ENCODE measurements at regions not wholly inside any gene's neighbourhood (a gene's known extent, or its start where the extent isn't known, plus 50 kb on each side); places are given as distances from the start of the nearest gene placed in this dataset.

GRCh38 chr3:111481551-111481950, 60.4 kb upstream of the CD96 start:
- H3K9me3 Mint-ChIP-seq (ENCODE audit: unreplicated experiment) = peaks cover 7% of the 10 kb centered on the region
- no peak for DNase-seq (ENCODE audit: extremely low spot score, unreplicated experiment)
- H3K4me1 Mint-ChIP-seq (ENCODE audit: unreplicated experiment) = peaks cover 4% of the 10 kb centered on the region
- no peak for TF ChIP-seq CTCF (IDR thresholded peaks at IDR 0.05)
- H3K27me3 Mint-ChIP-seq (ENCODE audit: unreplicated experiment) = peaks cover 27% of the 10 kb centered on the region
- H3K27ac Mint-ChIP-seq (ENCODE audit: unreplicated experiment) = no peak overlapping the region
- no peaks in the 10 kb centered on the region for H3K36me3 Mint-ChIP-seq (ENCODE audit: unreplicated experiment)
- no peak overlapping the region for H3K4me3 Mint-ChIP-seq (ENCODE audit: unreplicated experiment)

DNA sequence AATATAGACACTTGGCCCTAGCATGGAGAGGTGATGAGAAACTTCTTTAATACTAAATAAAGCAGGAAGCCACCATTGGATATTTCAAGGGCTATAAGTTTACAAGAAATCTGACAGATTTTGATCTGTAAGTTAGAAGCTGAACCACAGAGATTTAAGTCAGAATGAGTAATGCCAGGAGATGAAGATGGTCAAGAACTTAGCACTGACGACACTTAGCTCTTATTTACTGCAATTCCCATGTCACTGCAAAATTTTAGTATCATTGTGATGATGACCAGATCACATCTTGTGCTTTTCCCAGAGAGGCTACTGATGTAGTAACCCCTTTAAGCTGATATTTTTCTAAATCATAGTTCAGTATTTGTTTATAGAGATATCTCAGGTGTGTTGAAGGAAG, 59.4 kb upstream of the CD96 start:
- no peaks in the 10 kb centered on the region for H3K36me3 Mint-ChIP-seq (ENCODE audit: unreplicated experiment)
- peaks cover 4% of the 10 kb centered on the region for H3K4me1 Mint-ChIP-seq (ENCODE audit: unreplicated experiment)
- TF ChIP-seq CTCF (IDR thresholded peaks at IDR 0.05) = no peak
- no peak overlapping the region for H3K27ac Mint-ChIP-seq (ENCODE audit: unreplicated experiment)
- peaks cover 7% of the 10 kb centered on the region for H3K9me3 Mint-ChIP-seq (ENCODE audit: unreplicated experiment)
- H3K4me3 Mint-ChIP-seq (ENCODE audit: unreplicated experiment) = no peak overlapping the region
- peaks cover 18% of the 10 kb centered on the region for H3K27me3 Mint-ChIP-seq (ENCODE audit: unreplicated experiment)
- DNase-seq (ENCODE audit: extremely low spot score, unreplicated experiment) = no peak

GRCh38 chr3:111485086-111485485, 56.9 kb upstream of the CD96 start:
- H3K27me3 Mint-ChIP-seq (ENCODE audit: unreplicated experiment) = peaks cover 22% of the 10 kb centered on the region
- no peak for TF ChIP-seq CTCF (IDR thresholded peaks at IDR 0.05)
- peaks cover 7% of the 10 kb centered on the region for H3K9me3 Mint-ChIP-seq (ENCODE audit: unreplicated experiment)
- H3K4me3 Mint-ChIP-seq (ENCODE audit: unreplicated experiment) = no peak overlapping the region
- no peaks in the 10 kb centered on the region for H3K36me3 Mint-ChIP-seq (ENCODE audit: unreplicated experiment)
- no peak for DNase-seq (ENCODE audit: extremely low spot score, unreplicated experiment)
- H3K27ac Mint-ChIP-seq (ENCODE audit: unreplicated experiment) = no peak overlapping the region
- peaks cover 4% of the 10 kb centered on the region for H3K4me1 Mint-ChIP-seq (ENCODE audit: unreplicated experiment)
